ENCODE measurements at regions not wholly inside any gene's neighbourhood (a gene's known extent, or its start where the extent isn't known, plus 50 kb on each side); places are given as distances from the start of the nearest gene placed in this dataset.
"Not testable (repeated sequence)": the region's sequence is repeated elsewhere in the genome, so short reads cannot be mapped to it uniquely, and the experiment has no call there.

DNA sequence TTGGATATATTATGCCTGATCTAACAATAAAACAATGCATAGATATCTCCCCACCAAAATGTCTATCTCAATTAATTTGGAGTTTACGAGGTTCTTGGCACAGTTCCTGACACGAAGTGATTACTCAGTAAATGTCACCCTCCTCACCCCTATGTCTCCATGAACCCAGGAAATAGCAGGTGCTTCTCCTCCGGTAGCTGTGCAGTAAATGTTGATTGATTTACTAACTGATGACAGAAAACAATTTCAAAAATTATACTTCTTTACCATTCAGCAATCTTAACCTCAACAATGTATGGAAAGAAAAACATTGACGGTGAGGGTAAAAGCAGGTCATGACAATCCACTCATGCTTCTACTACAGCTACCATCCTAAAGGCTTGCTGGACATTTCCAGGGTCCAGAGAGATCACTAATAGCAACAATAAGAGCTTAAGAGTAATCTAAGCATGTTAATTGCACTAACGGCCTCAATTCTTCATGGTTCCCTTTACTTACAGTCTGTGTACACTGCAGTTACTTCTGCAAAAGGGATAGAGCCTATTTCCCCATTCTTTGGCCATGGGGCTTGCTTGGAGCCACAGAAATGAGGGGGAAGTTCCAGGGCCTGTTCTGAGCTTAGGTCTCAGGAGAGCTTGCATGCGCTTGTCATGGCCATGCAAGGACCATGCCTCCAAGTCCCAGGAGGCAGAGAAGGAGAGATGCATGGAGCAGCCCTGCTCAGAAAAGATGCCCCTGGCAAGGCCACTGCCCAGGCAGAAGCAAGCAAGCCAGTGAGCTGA lies 222.6 kb downstream of the ATP6V0E2 start:
- not testable (repeated sequence) for H3K9ac ChIP-seq (ENCODE audit: low read depth in 1 of 3, low read length in 3 of 3); H3K27ac ChIP-seq (ENCODE audit: low read depth, low read length); H3K36me3 ChIP-seq (ENCODE audit: control insufficient read depth in 3 of 3, insufficient read depth in 3 of 3, low read length in 3 of 3); H3K9me3 ChIP-seq (ENCODE audit: control insufficient read depth in 3 of 3, low read length in 3 of 3); H3K4me1 ChIP-seq (ENCODE audit: control insufficient read depth in 3 of 3, insufficient read depth in 3 of 3, low read length in 3 of 3); H3K4me3 ChIP-seq (ENCODE audit: low read length in 3 of 3); H3K27me3 ChIP-seq (ENCODE audit: control insufficient read depth in 3 of 3, insufficient read depth in 3 of 3, low read length in 3 of 3)

DNA sequence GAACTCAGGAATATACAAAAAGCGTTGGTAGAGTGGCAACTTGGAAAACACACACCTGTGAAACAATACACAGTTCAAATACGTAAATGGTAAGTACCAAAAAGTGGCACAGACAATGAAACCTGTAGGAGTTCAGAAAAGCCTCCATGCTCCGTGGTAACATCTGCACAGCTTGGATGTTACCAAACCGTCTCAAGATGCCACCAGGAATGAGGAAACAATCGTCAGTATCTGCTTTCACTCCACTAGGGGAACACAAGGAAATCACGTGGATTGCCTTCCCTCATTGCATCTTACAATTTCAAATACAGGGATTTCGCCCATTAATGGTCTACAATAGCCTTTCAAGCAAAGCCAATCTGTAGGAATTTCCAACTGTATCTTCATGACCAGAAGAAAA lies 224.6 kb upstream of the LRRC61 start:
- not testable (repeated sequence) for H3K36me3 ChIP-seq (ENCODE audit: control insufficient read depth in 3 of 3, insufficient read depth in 3 of 3, low read length in 3 of 3); H3K4me3 ChIP-seq (ENCODE audit: low read length in 3 of 3); H3K9ac ChIP-seq (ENCODE audit: low read depth in 1 of 3, low read length in 3 of 3); H3K27me3 ChIP-seq (ENCODE audit: control insufficient read depth in 3 of 3, insufficient read depth in 3 of 3, low read length in 3 of 3); H3K4me1 ChIP-seq (ENCODE audit: control insufficient read depth in 3 of 3, insufficient read depth in 3 of 3, low read length in 3 of 3); H3K9me3 ChIP-seq (ENCODE audit: control insufficient read depth in 3 of 3, low read length in 3 of 3); H3K27ac ChIP-seq (ENCODE audit: low read depth, low read length)

DNA sequence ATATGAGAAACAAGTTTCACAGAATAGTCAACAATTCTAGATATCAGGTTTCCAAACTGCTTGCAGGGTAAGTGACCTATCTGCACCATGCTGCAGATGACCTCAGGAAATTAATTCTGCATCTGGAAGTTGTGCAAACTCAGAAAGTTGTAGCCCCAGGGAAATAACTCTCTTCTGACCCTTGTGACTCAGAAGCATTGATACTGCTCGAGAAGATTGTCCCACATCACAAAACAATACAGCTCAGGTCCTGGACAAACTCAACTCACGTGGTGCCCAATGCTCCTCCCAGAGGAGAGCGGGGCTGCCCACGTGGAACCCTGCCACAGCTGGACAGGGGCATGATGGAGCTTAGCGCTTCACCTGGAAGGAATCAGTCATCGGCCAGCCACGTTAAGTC lies 221.9 kb upstream of the LRRC61 start:
- not testable (repeated sequence) for H3K4me3 ChIP-seq (ENCODE audit: low read length in 3 of 3); H3K27me3 ChIP-seq (ENCODE audit: control insufficient read depth in 3 of 3, insufficient read depth in 3 of 3, low read length in 3 of 3); H3K36me3 ChIP-seq (ENCODE audit: control insufficient read depth in 3 of 3, insufficient read depth in 3 of 3, low read length in 3 of 3); H3K9ac ChIP-seq (ENCODE audit: low read depth in 1 of 3, low read length in 3 of 3); H3K9me3 ChIP-seq (ENCODE audit: control insufficient read depth in 3 of 3, low read length in 3 of 3); H3K4me1 ChIP-seq (ENCODE audit: control insufficient read depth in 3 of 3, insufficient read depth in 3 of 3, low read length in 3 of 3); H3K27ac ChIP-seq (ENCODE audit: low read depth, low read length)

DNA sequence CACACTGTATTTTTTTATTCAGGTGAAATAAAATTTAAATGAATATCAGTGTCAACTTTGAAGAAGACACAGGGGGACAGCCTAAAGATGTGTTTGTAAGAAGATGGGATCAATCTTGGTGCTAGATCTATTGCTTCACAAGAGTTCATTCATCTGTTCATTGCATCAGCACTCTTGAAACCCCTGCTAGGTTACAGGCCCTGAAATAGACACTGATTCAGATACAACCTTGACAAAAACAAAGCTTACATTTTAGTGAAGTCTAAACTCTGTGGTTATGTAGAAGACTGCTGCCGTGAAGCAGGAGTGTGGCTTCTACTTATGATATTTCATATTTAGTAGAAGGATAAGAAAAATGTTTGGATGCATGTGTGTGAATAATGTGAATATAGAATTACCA lies 215.9 kb upstream of the LRRC61 start:
- H3K36me3 ChIP-seq (ENCODE audit: control insufficient read depth in 3 of 3, insufficient read depth in 3 of 3, low read length in 3 of 3); H3K27me3 ChIP-seq (ENCODE audit: control insufficient read depth in 3 of 3, insufficient read depth in 3 of 3, low read length in 3 of 3); H3K4me3 ChIP-seq (ENCODE audit: low read length in 3 of 3); H3K4me1 ChIP-seq (ENCODE audit: control insufficient read depth in 3 of 3, insufficient read depth in 3 of 3, low read length in 3 of 3); H3K9ac ChIP-seq (ENCODE audit: low read depth in 1 of 3, low read length in 3 of 3); H3K27ac ChIP-seq (ENCODE audit: low read depth, low read length); H3K9me3 ChIP-seq (ENCODE audit: control insufficient read depth in 3 of 3, low read length in 3 of 3): not testable (repeated sequence)

DNA sequence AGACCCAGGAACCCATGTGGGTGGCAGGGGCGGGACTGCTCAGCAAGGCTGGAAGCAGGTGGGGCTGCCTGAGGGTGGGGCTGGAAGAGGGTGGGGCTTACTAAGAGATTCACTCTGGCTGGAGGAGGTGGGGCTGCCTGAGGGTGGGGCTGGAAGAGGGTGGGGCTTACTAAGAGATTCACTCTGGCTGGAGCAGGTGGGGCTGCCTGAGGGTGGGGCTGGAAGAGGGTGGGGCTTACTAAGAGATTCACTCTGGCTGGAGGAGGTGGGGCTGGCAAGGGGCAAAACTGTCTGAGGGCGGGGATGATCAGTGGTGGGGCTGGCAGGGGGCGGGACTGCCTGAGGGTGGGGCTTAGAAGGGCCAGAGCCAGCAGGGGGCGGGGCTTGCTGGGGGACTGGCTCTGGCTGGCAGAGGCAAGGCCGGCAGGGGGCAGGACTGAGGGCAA lies 212.8 kb upstream of the LRRC61 start:
- H3K4me1 ChIP-seq (ENCODE audit: control insufficient read depth in 3 of 3, insufficient read depth in 3 of 3, low read length in 3 of 3); H3K9ac ChIP-seq (ENCODE audit: low read depth in 1 of 3, low read length in 3 of 3); H3K27me3 ChIP-seq (ENCODE audit: control insufficient read depth in 3 of 3, insufficient read depth in 3 of 3, low read length in 3 of 3); H3K27ac ChIP-seq (ENCODE audit: low read depth, low read length); H3K36me3 ChIP-seq (ENCODE audit: control insufficient read depth in 3 of 3, insufficient read depth in 3 of 3, low read length in 3 of 3); H3K4me3 ChIP-seq (ENCODE audit: low read length in 3 of 3); H3K9me3 ChIP-seq (ENCODE audit: control insufficient read depth in 3 of 3, low read length in 3 of 3): not testable (repeated sequence)

DNA sequence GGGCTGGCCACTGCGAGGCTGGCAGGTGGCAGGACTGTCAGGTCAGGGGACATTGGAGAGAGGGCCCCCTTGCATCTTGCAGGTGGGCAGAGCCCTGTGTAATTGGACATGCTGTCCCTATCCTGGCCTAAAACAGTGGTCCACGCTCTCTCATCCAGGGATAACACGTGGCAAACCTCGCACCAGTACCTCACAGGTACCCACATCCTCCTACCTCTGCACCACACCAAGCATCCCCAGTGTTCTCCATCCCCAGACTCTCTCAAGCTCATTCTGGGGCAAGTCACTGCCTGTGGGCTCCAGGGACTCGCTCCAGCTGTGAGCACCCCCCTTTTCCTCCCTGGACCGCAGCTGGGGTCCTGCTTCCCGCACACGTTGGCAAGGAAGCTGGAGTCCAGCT lies 212.3 kb upstream of the LRRC61 start:
- not testable (repeated sequence) for H3K27ac ChIP-seq (ENCODE audit: low read depth, low read length); H3K27me3 ChIP-seq (ENCODE audit: control insufficient read depth in 3 of 3, insufficient read depth in 3 of 3, low read length in 3 of 3); H3K4me3 ChIP-seq (ENCODE audit: low read length in 3 of 3); H3K4me1 ChIP-seq (ENCODE audit: control insufficient read depth in 3 of 3, insufficient read depth in 3 of 3, low read length in 3 of 3); H3K36me3 ChIP-seq (ENCODE audit: control insufficient read depth in 3 of 3, insufficient read depth in 3 of 3, low read length in 3 of 3); H3K9ac ChIP-seq (ENCODE audit: low read depth in 1 of 3, low read length in 3 of 3); H3K9me3 ChIP-seq (ENCODE audit: control insufficient read depth in 3 of 3, low read length in 3 of 3)

DNA sequence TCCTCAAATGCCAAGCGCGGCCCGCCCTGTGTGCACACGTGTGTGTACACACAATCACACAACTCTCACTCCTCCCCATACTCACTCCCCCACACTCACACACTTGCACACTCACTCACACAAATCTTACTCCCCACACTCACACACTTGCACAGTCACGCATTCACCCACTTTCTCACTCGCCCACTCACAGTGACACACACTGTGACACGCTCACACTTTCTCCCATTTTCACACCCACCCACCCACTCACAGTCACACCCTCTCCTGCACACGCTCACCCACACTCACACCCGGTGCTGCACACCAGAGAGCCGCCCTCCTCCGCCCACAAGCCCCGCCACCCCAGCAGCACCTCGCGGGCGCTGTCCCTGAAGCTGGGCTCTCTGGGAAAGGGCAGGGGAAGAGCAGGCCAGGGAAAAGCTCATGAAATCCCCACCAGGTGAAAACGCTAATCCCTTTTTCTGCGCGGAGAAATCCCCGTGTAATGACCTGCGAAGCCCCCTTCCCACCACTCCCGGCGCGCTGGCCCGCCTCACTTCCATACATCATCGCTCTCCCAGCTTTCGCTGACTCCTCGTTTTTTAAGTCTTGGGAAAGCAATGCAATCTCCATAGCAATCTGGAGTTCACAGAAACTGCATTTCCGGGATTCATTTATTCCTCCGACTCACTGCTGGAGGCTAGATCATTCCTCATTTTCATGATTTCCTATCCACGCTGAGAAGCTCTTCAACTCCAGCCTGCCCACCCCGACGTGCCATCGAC lies 211.6 kb upstream of the LRRC61 start:
- H3K9ac ChIP-seq (ENCODE audit: low read depth in 1 of 3, low read length in 3 of 3); H3K4me1 ChIP-seq (ENCODE audit: control insufficient read depth in 3 of 3, insufficient read depth in 3 of 3, low read length in 3 of 3); H3K36me3 ChIP-seq (ENCODE audit: control insufficient read depth in 3 of 3, insufficient read depth in 3 of 3, low read length in 3 of 3); H3K27me3 ChIP-seq (ENCODE audit: control insufficient read depth in 3 of 3, insufficient read depth in 3 of 3, low read length in 3 of 3); H3K4me3 ChIP-seq (ENCODE audit: low read length in 3 of 3); H3K27ac ChIP-seq (ENCODE audit: low read depth, low read length); H3K9me3 ChIP-seq (ENCODE audit: control insufficient read depth in 3 of 3, low read length in 3 of 3): not testable (repeated sequence)

DNA sequence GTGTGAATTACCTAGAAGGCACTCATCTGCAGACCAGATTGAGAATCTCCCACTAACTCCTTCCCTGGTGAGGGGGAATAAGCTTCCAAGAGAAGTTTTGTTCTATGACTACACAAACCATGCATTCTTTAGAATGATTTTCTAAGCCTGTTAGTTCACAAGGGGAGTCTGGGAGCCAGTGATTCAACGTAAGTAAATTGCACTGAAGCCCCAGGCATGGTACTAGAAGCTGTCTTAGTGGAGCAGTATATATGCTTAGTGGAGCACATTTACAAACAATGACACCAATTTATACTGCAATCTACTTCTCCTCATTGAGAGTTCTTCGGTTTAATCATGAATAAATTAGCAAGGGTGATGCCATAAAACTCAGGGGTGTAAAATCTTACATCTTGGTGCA lies 209.9 kb upstream of the LRRC61 start:
- not testable (repeated sequence) for H3K27me3 ChIP-seq (ENCODE audit: control insufficient read depth in 3 of 3, insufficient read depth in 3 of 3, low read length in 3 of 3)

DNA sequence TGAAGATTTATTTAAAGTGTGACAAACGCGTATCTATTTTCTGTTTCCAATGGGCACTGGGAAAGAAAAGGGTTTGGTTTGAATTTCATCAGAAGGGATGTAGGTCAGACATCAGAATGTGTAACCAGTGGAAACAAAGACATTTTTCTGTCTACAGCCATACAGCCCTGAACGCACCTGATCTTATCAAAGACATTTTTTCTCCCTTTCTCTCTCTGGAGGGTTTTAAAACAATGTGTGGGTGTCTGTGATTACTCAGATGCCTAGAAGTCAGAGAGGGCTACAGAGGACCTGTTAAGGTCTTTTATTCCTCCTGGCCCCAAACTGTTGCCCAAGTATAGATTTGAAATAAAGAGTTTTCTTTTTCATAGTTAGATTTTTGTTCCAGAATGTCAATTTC lies 208.6 kb upstream of the LRRC61 start:
- H3K27me3 ChIP-seq (ENCODE audit: control insufficient read depth in 3 of 3, insufficient read depth in 3 of 3, low read length in 3 of 3); H3K9ac ChIP-seq (ENCODE audit: low read depth in 1 of 3, low read length in 3 of 3); H3K9me3 ChIP-seq (ENCODE audit: control insufficient read depth in 3 of 3, low read length in 3 of 3): not testable (repeated sequence)

More for the DNA sequence above, 209.9 kb upstream of the LRRC61 start:
- not testable (repeated sequence) for H3K27ac ChIP-seq (ENCODE audit: low read depth, low read length); H3K9ac ChIP-seq (ENCODE audit: low read depth in 1 of 3, low read length in 3 of 3); H3K4me3 ChIP-seq (ENCODE audit: low read length in 3 of 3); H3K9me3 ChIP-seq (ENCODE audit: control insufficient read depth in 3 of 3, low read length in 3 of 3); H3K36me3 ChIP-seq (ENCODE audit: control insufficient read depth in 3 of 3, insufficient read depth in 3 of 3, low read length in 3 of 3); H3K4me1 ChIP-seq (ENCODE audit: control insufficient read depth in 3 of 3, insufficient read depth in 3 of 3, low read length in 3 of 3)

DNA sequence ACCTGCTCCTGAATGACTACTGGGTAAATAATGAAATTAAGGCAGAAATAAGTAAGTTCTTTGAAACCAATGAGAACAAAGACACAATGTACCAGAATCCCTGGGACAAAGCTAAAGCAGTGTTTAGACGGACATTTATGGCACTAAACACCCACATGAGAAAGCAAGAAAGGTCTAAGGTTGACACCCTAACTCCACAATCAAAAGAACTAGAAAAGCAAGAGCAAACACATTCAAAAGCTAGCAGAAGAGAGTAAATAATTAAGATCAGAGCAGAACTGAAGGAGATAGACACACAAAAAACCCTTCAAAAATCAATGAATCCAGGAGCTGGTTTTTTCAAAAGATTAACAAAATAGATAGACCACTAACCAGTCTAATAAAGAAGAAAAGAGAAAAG lies 203.2 kb upstream of the LRRC61 start:
- H3K36me3 ChIP-seq (ENCODE audit: control insufficient read depth in 3 of 3, insufficient read depth in 3 of 3, low read length in 3 of 3); H3K9ac ChIP-seq (ENCODE audit: low read depth in 1 of 3, low read length in 3 of 3); H3K27ac ChIP-seq (ENCODE audit: low read depth, low read length); H3K4me3 ChIP-seq (ENCODE audit: low read length in 3 of 3); H3K9me3 ChIP-seq (ENCODE audit: control insufficient read depth in 3 of 3, low read length in 3 of 3); H3K4me1 ChIP-seq (ENCODE audit: control insufficient read depth in 3 of 3, insufficient read depth in 3 of 3, low read length in 3 of 3); H3K27me3 ChIP-seq (ENCODE audit: control insufficient read depth in 3 of 3, insufficient read depth in 3 of 3, low read length in 3 of 3): not testable (repeated sequence)

More for the DNA sequence above, 208.6 kb upstream of the LRRC61 start:
- not testable (repeated sequence) for H3K27ac ChIP-seq (ENCODE audit: low read depth, low read length); H3K4me3 ChIP-seq (ENCODE audit: low read length in 3 of 3); H3K36me3 ChIP-seq (ENCODE audit: control insufficient read depth in 3 of 3, insufficient read depth in 3 of 3, low read length in 3 of 3); H3K4me1 ChIP-seq (ENCODE audit: control insufficient read depth in 3 of 3, insufficient read depth in 3 of 3, low read length in 3 of 3)
